Mucosa of stomach (tissue), 1 donor: ENCODE measurements at regions not wholly inside any gene's neighbourhood (a gene's known extent, or its start where the extent isn't known, plus 50 kb on each side); places are given as distances from the start of the nearest gene placed in this dataset.

Experiments used
- H3K27me3 ChIP-seq: one replicate; pipeline ENCODE4 v1.7.0; 2013; ENCODE audit warnings: mild to moderate bottlenecking, low read length; ENCODE audit not compliant: control insufficient read depth, insufficient read depth
- H3K36me3 ChIP-seq: one replicate; pipeline ENCODE4 v1.7.0; 2013; ENCODE audit warnings: low read length; ENCODE audit not compliant: control insufficient read depth, insufficient read depth
- H3K4me1 ChIP-seq: one replicate; pipeline ENCODE4 v1.7.0; 2013; ENCODE audit warnings: mild to moderate bottlenecking, low read length; ENCODE audit not compliant: control insufficient read depth, insufficient read depth
- H3K4me3 ChIP-seq: one replicate; pipeline ENCODE4 v1.7.0; 2013; ENCODE audit warnings: low read length
- H3K9ac ChIP-seq: one replicate; pipeline ENCODE4 v1.7.0; 2013; ENCODE audit warnings: mild to moderate bottlenecking, low read length, moderate library complexity
- H3K9me3 ChIP-seq: one replicate; pipeline ENCODE4 v1.7.0; 2013; ENCODE audit warnings: mild to moderate bottlenecking, low read length, moderate library complexity; ENCODE audit not compliant: control insufficient read depth
- donor health status: Pancreatic carcinoma.

DNA sequence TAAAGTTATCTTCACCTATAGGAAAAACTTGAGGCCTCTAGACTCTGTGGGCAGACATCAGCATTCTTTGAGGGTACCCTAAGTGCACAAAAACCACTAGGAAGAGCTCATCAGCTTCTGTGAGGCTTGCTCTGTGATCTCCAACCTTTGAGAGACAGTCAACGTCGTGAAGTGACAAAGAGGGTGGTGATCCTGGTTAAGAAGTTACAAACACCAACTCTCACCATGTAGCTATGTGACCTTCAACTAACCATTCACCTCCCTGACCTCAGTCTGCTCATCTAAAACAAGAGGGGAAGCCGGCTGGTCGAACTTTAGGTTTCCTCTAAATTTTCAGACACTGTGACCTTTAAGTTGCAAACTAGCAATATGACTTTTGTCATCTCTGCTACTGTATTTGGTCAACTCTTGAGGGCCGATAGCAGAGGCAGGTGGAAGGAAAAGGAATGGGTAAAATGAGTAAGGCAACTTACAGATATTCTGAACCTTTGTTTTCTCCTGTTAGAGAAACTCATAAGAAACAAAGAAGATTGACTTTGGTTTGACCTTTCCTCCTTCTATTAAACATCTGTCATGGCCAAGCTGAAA lies 103.2 kb upstream of the PARP11 start:
- H3K9me3 ChIP-seq = no peaks in the 10 kb centered on the region
- no peaks in the 10 kb centered on the region for H3K36me3 ChIP-seq
- no peak overlapping the region for H3K9ac ChIP-seq
- no peak overlapping the region for H3K4me3 ChIP-seq
- H3K27me3 ChIP-seq = no peaks in the 10 kb centered on the region
- H3K4me1 ChIP-seq = no peaks in the 10 kb centered on the region

GRCh38 chr12:3975652-3976051 lies 102.5 kb upstream of the PARP11 start:
- Histone ChIP-seq H3K36me3 (no peaks in the 10 kb centered on the region), H3K27me3 (no peaks in the 10 kb centered on the region), H3K9me3 (no peaks in the 10 kb centered on the region), H3K9ac (no peak overlapping the region), H3K4me1 (no peaks in the 10 kb centered on the region), H3K4me3 (no peak overlapping the region)

GRCh38 chr12:3974883-3975282 lies 101.7 kb upstream of the PARP11 start:
- Histone ChIP-seq H3K9ac (no peak overlapping the region), H3K27me3 (no peaks in the 10 kb centered on the region), H3K36me3 (no peaks in the 10 kb centered on the region), H3K4me1 (no peaks in the 10 kb centered on the region), H3K4me3 (no peak overlapping the region), H3K9me3 (no peaks in the 10 kb centered on the region)

GRCh38 chr12:3973973-3974644 lies 100.9 kb upstream of the PARP11 start:
- Histone ChIP-seq H3K27me3 (no peaks in the 10 kb centered on the region), H3K9ac (no peak overlapping the region), H3K9me3 (no peaks in the 10 kb centered on the region), H3K4me1 (no peaks in the 10 kb centered on the region), H3K4me3 (no peak overlapping the region), H3K36me3 (no peaks in the 10 kb centered on the region)

GRCh38 chr12:3973269-3973884 lies 100.2 kb upstream of the PARP11 start:
- no peaks in the 10 kb centered on the region for H3K9me3 ChIP-seq
- no peak overlapping the region for H3K9ac ChIP-seq
- no peaks in the 10 kb centered on the region for H3K36me3 ChIP-seq

GRCh38 chr12:3972576-3972975 lies 99.4 kb upstream of the PARP11 start:
- no peaks in the 10 kb centered on the region for H3K9me3 ChIP-seq
- no peak overlapping the region for H3K9ac ChIP-seq
- H3K4me3 ChIP-seq = no peak overlapping the region
- no peaks in the 10 kb centered on the region for H3K27me3 ChIP-seq
- H3K36me3 ChIP-seq = no peaks in the 10 kb centered on the region
- no peaks in the 10 kb centered on the region for H3K4me1 ChIP-seq

More at GRCh38 chr12:3973269-3973884, 100.2 kb upstream of the PARP11 start:
- no peak overlapping the region for H3K4me3 ChIP-seq
- H3K27me3 ChIP-seq = no peaks in the 10 kb centered on the region
- H3K4me1 ChIP-seq = no peaks in the 10 kb centered on the region

GRCh38 chr12:3968523-3968922 lies 95.3 kb upstream of the PARP11 start:
- no peaks in the 10 kb centered on the region for H3K4me1 ChIP-seq
- H3K9ac ChIP-seq = no peak overlapping the region
- H3K36me3 ChIP-seq = no peaks in the 10 kb centered on the region
- no peak overlapping the region for H3K4me3 ChIP-seq
- no peaks in the 10 kb centered on the region for H3K9me3 ChIP-seq
- H3K27me3 ChIP-seq = no peaks in the 10 kb centered on the region

GRCh38 chr12:3967556-3968160 lies 94.5 kb upstream of the PARP11 start:
- no peak overlapping the region for H3K9ac ChIP-seq
- no peaks in the 10 kb centered on the region for H3K27me3 ChIP-seq
- no peaks in the 10 kb centered on the region for H3K36me3 ChIP-seq
- H3K9me3 ChIP-seq = no peaks in the 10 kb centered on the region
- H3K4me1 ChIP-seq = no peaks in the 10 kb centered on the region
- H3K4me3 ChIP-seq = no peak overlapping the region

DNA sequence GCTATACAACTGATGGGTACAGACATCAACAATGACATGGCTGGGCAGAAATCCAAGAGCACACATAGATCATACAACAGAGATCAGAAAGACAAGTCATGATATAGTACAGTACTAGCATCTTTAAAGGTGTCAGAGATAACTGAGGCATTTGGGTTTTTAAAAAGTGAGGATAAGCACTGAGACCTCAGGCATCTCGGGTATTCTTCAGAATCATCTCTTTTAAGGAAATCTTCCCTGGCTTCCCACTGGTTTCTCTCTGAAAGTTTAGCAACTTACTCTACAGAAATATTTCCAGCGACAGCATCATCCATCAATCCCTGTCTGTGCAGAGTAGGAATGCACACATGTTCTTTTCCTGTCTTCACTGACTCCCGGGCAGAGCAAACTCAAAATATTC lies 93.2 kb upstream of the PARP11 start:
- Histone ChIP-seq H3K27me3 (no peaks in the 10 kb centered on the region), H3K9me3 (no peaks in the 10 kb centered on the region), H3K4me1 (no peaks in the 10 kb centered on the region), H3K4me3 (no peak overlapping the region), H3K36me3 (no peaks in the 10 kb centered on the region), H3K9ac (no peak overlapping the region)

DNA sequence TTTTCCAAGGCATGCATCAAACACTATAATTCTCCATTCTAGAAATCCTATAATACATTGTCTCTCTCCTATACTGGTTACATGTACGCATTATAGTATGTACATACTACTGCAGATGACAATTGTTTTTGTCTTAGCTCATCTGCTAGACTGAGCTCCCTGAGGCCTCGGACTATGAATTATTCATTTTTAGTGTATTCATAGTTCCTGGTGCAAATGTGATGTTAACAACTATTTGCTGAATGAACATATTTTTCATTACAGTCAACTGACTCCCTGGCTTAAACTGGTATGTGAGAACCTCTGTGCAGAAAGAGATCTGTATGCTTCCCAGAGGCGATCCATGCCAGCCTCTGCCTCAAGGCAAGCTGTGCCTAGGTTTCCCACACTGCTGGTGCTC lies 91.8 kb upstream of the PARP11 start:
- Histone ChIP-seq H3K9ac (no peak overlapping the region), H3K36me3 (no peaks in the 10 kb centered on the region), H3K27me3 (no peaks in the 10 kb centered on the region), H3K4me1 (no peaks in the 10 kb centered on the region), H3K4me3 (no peak overlapping the region), H3K9me3 (no peaks in the 10 kb centered on the region)

DNA sequence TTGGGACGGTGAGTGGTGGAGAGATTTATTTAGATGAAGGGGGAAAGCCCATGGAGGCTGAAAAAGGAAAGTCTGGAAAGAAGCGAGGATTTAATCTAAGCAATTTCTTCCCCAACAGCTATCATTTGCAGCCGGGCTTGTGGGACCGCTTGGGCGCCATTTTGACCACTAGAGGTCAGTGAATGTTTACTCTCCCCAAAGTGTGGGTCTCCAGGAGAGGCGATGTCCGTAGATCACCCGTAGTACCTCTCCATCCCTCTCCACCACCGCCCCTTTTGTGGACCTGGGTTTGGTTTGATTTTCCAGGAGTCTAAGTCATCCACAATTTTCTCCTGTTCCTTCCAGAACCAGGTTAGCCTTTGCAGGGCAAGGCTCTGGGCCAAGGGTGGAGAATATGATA lies 91.2 kb upstream of the PARP11 start:
- Histone ChIP-seq H3K4me1 (no peaks in the 10 kb centered on the region), H3K36me3 (no peaks in the 10 kb centered on the region), H3K4me3 (no peak overlapping the region)

More for the DNA sequence above, 91.2 kb upstream of the PARP11 start:
- H3K9me3 ChIP-seq = no peaks in the 10 kb centered on the region
- no peak overlapping the region for H3K9ac ChIP-seq
- H3K27me3 ChIP-seq = no peaks in the 10 kb centered on the region
